Lower leg skin (tissue), 3 donors: ENCODE measurements at regions not wholly inside any gene's neighbourhood (a gene's known extent, or its start where the extent isn't known, plus 50 kb on each side); places are given as distances from the start of the nearest gene placed in this dataset.

Experiments used
- CTCF ChIP-seq, 3 donors: fragments of 450-650 bp; IDR thresholded peaks; one replicate each; pipeline ENCODE4 v1.5.1; 2016; ENCODE audit warnings: antibody characterized with exemption in 3 of 3, mild to moderate bottlenecking in 3 of 3, moderate library complexity in 2 of 3
- POLR2A ChIP-seq, 2 donors: fragments of 450-650 bp; IDR thresholded peaks; one replicate each; pipeline ENCODE4 v1.6.1; 2016 to 2017; ENCODE audit warnings: antibody characterized with exemption in 2 of 2, mild to moderate bottlenecking in 1 of 2, moderate library complexity in 1 of 2

DNA sequence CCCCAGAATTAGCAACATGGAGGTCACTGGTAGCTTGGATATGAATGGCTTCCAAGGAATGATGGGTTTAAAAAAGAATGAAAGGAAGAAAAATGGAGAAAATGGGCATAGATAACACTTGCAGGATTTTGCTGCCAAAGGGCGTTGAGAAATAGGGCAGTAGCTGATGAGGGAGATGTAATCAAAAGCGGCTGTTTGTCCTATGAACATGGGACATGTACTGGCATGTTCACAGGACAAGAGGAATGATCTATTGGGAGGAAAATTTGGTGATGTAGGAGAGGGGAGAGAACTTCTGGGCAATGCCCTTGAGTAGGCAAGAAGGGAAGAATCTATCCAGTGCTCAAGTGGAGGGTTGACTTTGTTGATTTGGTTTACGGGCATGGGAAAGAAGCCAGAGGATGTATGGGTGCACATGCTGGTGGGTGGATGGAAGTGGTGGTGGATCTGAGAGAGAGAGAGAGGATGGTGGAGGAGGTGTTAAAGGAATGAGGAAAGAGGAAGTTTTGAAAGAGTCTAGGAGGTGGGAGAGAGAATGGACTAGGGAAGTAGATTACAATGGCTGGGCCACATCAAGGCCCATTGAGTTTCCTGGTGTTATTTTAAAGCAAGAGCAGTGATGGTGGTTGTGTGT is 115.1 kb upstream of the MVB12B start:
- no peak for TF ChIP-seq CTCF (IDR thresholded peaks at IDR 0.05)
- no peak for TF ChIP-seq POLR2A (IDR thresholded peaks at IDR 0.05)
